ENCODE measurements at regions not wholly inside any gene's neighbourhood (a gene's known extent, or its start where the extent isn't known, plus 50 kb on each side); places are given as distances from the start of the nearest gene placed in this dataset.

GRCh38 chr21:25458484-25458883 is 148.8 kb downstream of the MRPL39 start:
- no peak overlapping the region for H3K9ac ChIP-seq (ENCODE audit: low read length)
- no peaks in the 10 kb centered on the region for H3K79me2 ChIP-seq (replicated peaks; ENCODE audit: insufficient read depth, low read length)
- no peak overlapping the region for H3K27ac ChIP-seq (ENCODE audit: low read length)
- H3K9me2 ChIP-seq (ENCODE audit: insufficient read depth, low read length), result no peaks in the 10 kb centered on the region
- H3K27me3 ChIP-seq (ENCODE audit: insufficient read depth, low read depth, low read length), result no peaks in the 10 kb centered on the region
- H3K4me2 ChIP-seq (ENCODE audit: low read length), result no peak overlapping the region
- no peak overlapping the region for H2AFZ ChIP-seq (ENCODE audit: low read depth, low read length)
- no peak overlapping the region for H3K4me3 ChIP-seq (ENCODE audit: low read length)
- no peaks in the 10 kb centered on the region for H3K9me3 ChIP-seq (ENCODE audit: low read length)
- H3K36me3 ChIP-seq (ENCODE audit: insufficient read depth, low read length), result no peaks in the 10 kb centered on the region
- no peaks in the 10 kb centered on the region for H4K20me1 ChIP-seq (ENCODE audit: insufficient read depth)
- TF ChIP-seq EZH2 (IDR thresholded peaks at IDR 0.05; ENCODE audit: borderline replicate concordance, insufficient read depth, low read length, poor library complexity, severe bottlenecking), result no peak
- TF ChIP-seq REST (IDR thresholded peaks at IDR 0.05; ENCODE audit: borderline replicate concordance), result no peak
- no peak for TF ChIP-seq POLR2AphosphoS5 (IDR thresholded peaks at IDR 0.05)
- TF ChIP-seq SMC3 (conservative IDR thresholded peaks at IDR 0.05; ENCODE audit: poor library complexity), result no peak
- TF ChIP-seq TAF1 (IDR thresholded peaks at IDR 0.05; ENCODE audit: low read depth), result no peak
- H3F3A ChIP-seq (ENCODE audit: insufficient read depth, low read length, poor library complexity, severe bottlenecking), result no peaks in the 10 kb centered on the region

GRCh38 chr21:25457946-25458345 is 149.3 kb downstream of the MRPL39 start:
- no peak overlapping the region for H3K4me3 ChIP-seq (ENCODE audit: low read length)
- no peaks in the 10 kb centered on the region for H3K9me3 ChIP-seq (ENCODE audit: low read length)
- no peak overlapping the region for H2AFZ ChIP-seq (ENCODE audit: low read depth, low read length)
- no peak for TF ChIP-seq MXI1 (conservative IDR thresholded peaks at IDR 0.05; ENCODE audit: poor library complexity, severe bottlenecking)
- no peak for TF ChIP-seq REST (IDR thresholded peaks at IDR 0.05; ENCODE audit: borderline replicate concordance)
- TF ChIP-seq TAF1 (IDR thresholded peaks at IDR 0.05; ENCODE audit: low read depth), result no peak
- TF ChIP-seq CTCF (IDR thresholded peaks at IDR 0.05; ENCODE audit: poor library complexity, severe bottlenecking), result no peak
- H3K9ac ChIP-seq (ENCODE audit: low read length), result no peak overlapping the region
- H3K79me2 ChIP-seq (replicated peaks; ENCODE audit: insufficient read depth, low read length), result no peaks in the 10 kb centered on the region
- no peaks in the 10 kb centered on the region for H3F3A ChIP-seq (ENCODE audit: insufficient read depth, low read length, poor library complexity, severe bottlenecking)
- H3K4me2 ChIP-seq (ENCODE audit: low read length), result no peak overlapping the region
- H4K20me1 ChIP-seq (ENCODE audit: insufficient read depth), result no peaks in the 10 kb centered on the region
- no peak overlapping the region for H3K27ac ChIP-seq (ENCODE audit: low read length)
- no peaks in the 10 kb centered on the region for H3K36me3 ChIP-seq (ENCODE audit: insufficient read depth, low read length)
- H3K9me2 ChIP-seq (ENCODE audit: insufficient read depth, low read length), result no peaks in the 10 kb centered on the region
- H3K27me3 ChIP-seq (ENCODE audit: insufficient read depth, low read depth, low read length), result no peaks in the 10 kb centered on the region

Measured in neural cell (in vitro differentiated cells).